ENCODE measurements at regions not wholly inside any gene's neighbourhood (a gene's known extent, or its start where the extent isn't known, plus 50 kb on each side); places are given as distances from the start of the nearest gene placed in this dataset.

GRCh38 chr14:82224610-82225009 is 691.0 kb upstream of the SEL1L start:
- H3K27ac ChIP-seq = no peak overlapping the region

GRCh38 chr14:82230748-82231147 is 697.1 kb upstream of the SEL1L start:
- Histone ChIP-seq H3K27ac (no peak overlapping the region), H3K4me3 (no peak overlapping the region)

More at GRCh38 chr14:82224610-82225009, 691.0 kb upstream of the SEL1L start:
- H3K4me3 ChIP-seq = no peak overlapping the region

- H3K27ac ChIP-seq = no peak overlapping the region
These were observed 705.0 kb upstream of the SEL1L start for GRCh38 chr14:82238649-82239048.

GRCh38 chr14:82239223-82239622 is 705.6 kb upstream of the SEL1L start:
- H3K27ac ChIP-seq = no peak overlapping the region
- H3K4me3 ChIP-seq = no peak overlapping the region

More at GRCh38 chr14:82238649-82239048, 705.0 kb upstream of the SEL1L start:
- H3K4me3 ChIP-seq = no peak overlapping the region

- Histone ChIP-seq H3K4me3 (no peak overlapping the region), H3K27ac (no peak overlapping the region)
These were observed 711.1 kb upstream of the SEL1L start for GRCh38 chr14:82244791-82245190.

GRCh38 chr14:82251494-82251893 is 717.8 kb upstream of the SEL1L start:
- H3K4me3 ChIP-seq = no peak overlapping the region
- H3K27ac ChIP-seq = no peak overlapping the region

- Histone ChIP-seq H3K27ac (no peak overlapping the region), H3K4me3 (no peak overlapping the region)
These were observed 736.6 kb upstream of the SEL1L start for GRCh38 chr14:82270286-82270685.

GRCh38 chr14:82298811-82299210 is 765.2 kb upstream of the SEL1L start:
- Histone ChIP-seq H3K4me3 (no peak overlapping the region), H3K27ac (no peak overlapping the region)

GRCh38 chr14:82309199-82309598 is 775.5 kb upstream of the SEL1L start:
- H3K27ac ChIP-seq = no peak overlapping the region
- no peak overlapping the region for H3K4me3 ChIP-seq

GRCh38 chr14:82313889-82314288 is 780.2 kb upstream of the SEL1L start:
- Histone ChIP-seq H3K4me3 (no peak overlapping the region), H3K27ac (no peak overlapping the region)

GRCh38 chr14:82328442-82328841 is 794.8 kb upstream of the SEL1L start:
- H3K27ac ChIP-seq = no peak overlapping the region
- H3K4me3 ChIP-seq = no peak overlapping the region

GRCh38 chr14:82341261-82341810 is 807.7 kb upstream of the SEL1L start:
- no peak overlapping the region for H3K4me3 ChIP-seq
- H3K27ac ChIP-seq = no peak overlapping the region

- H3K4me3 ChIP-seq = no peak overlapping the region
- no peak overlapping the region for H3K27ac ChIP-seq
These were observed 808.9 kb upstream of the SEL1L start for GRCh38 chr14:82342596-82342995.

- H3K4me3 ChIP-seq = no peak overlapping the region
- no peak overlapping the region for H3K27ac ChIP-seq
These were observed 811.5 kb upstream of the SEL1L start for GRCh38 chr14:82345184-82345583.

GRCh38 chr14:82354126-82354525 is 820.5 kb upstream of the SEL1L start:
- H3K4me3 ChIP-seq = no peak overlapping the region

GRCh38 chr14:82359201-82359600 is 825.5 kb upstream of the SEL1L start:
- no peak overlapping the region for H3K4me3 ChIP-seq

More at GRCh38 chr14:82354126-82354525, 820.5 kb upstream of the SEL1L start:
- H3K27ac ChIP-seq = no peak overlapping the region

GRCh38 chr14:82362452-82362851 is 828.8 kb upstream of the SEL1L start:
- no peak overlapping the region for H3K4me3 ChIP-seq
- H3K27ac ChIP-seq = no peak overlapping the region

More at GRCh38 chr14:82359201-82359600, 825.5 kb upstream of the SEL1L start:
- H3K27ac ChIP-seq = no peak overlapping the region

GRCh38 chr14:82365471-82365870 is 831.8 kb upstream of the SEL1L start:
- H3K4me3 ChIP-seq = no peak overlapping the region

GRCh38 chr14:82366803-82367202 is 833.1 kb upstream of the SEL1L start:
- Histone ChIP-seq H3K27ac (no peak overlapping the region), H3K4me3 (no peak overlapping the region)

More at GRCh38 chr14:82365471-82365870, 831.8 kb upstream of the SEL1L start:
- no peak overlapping the region for H3K27ac ChIP-seq

GRCh38 chr14:82379291-82379690 is 845.6 kb upstream of the SEL1L start:
- H3K27ac ChIP-seq = no peak overlapping the region
- no peak overlapping the region for H3K4me3 ChIP-seq

- H3K4me3 ChIP-seq = no peak overlapping the region
- H3K27ac ChIP-seq = no peak overlapping the region
These were observed 851.4 kb upstream of the SEL1L start for GRCh38 chr14:82385048-82385447.

- Histone ChIP-seq H3K27ac (no peak overlapping the region), H3K4me3 (no peak overlapping the region)
These were observed 854.0 kb upstream of the SEL1L start for GRCh38 chr14:82387699-82388098.
